BE2C (cell line): ENCODE measurements at regions not wholly inside any gene's neighbourhood (a gene's known extent, or its start where the extent isn't known, plus 50 kb on each side); places are given as distances from the start of the nearest gene placed in this dataset.

Experiments used
- DNase-seq: peaks from one replicate; pipeline ENCODE4 v3.0.0-alpha.2; 2020
- H3K27me3 ChIP-seq: fragments of 250-450 bp; sonication (Bioruptor Pico); 2 replicates; pipeline ENCODE4 v1.5.1; 2020; ENCODE audit warnings: mild to moderate bottlenecking
- H3K36me3 ChIP-seq: fragments of 250-450 bp; sonication (Bioruptor Pico); 2 replicates; pipeline ENCODE4 v1.5.1; 2020; ENCODE audit warnings: mild to moderate bottlenecking
- H3K4me1 ChIP-seq: fragments of 250-450 bp; sonication (Bioruptor Pico); 2 replicates; pipeline ENCODE4 v1.5.1; 2020
- H3K4me3 ChIP-seq: 2 replicates; pipeline ENCODE4 v1.5.1; 2011; ENCODE audit warnings: low read depth, low read length
- H3K9me3 ChIP-seq: fragments of 250-450 bp; sonication (Bioruptor Pico); 2 replicates; pipeline ENCODE4 v1.5.1; 2020
- CTCF ChIP-seq: IDR thresholded peaks from 2 replicates; pipeline ENCODE4 v1.5.1; 2012; ENCODE audit warnings: mild to moderate bottlenecking, low read depth, low read length

GRCh38 chr1:47519971-47520370 is 82.1 kb downstream of the FOXD2 start:
- no peaks in the 10 kb centered on the region for H3K9me3 ChIP-seq
- H3K36me3 ChIP-seq = no peaks in the 10 kb centered on the region
- TF ChIP-seq CTCF = no peak
- no peak overlapping the region for H3K4me3 ChIP-seq
- H3K27me3 ChIP-seq = no peaks in the 10 kb centered on the region
- H3K4me1 ChIP-seq = no peaks in the 10 kb centered on the region
- DNase-seq = no peak

GRCh38 chr1:47521034-47521881 is 83.4 kb downstream of the FOXD2 start:
- DNase-seq = no peak
- no peak for TF ChIP-seq CTCF
- H3K9me3 ChIP-seq = no peaks in the 10 kb centered on the region
- no peaks in the 10 kb centered on the region for H3K27me3 ChIP-seq
- H3K4me3 ChIP-seq = no peak overlapping the region
- H3K36me3 ChIP-seq = no peaks in the 10 kb centered on the region
- no peaks in the 10 kb centered on the region for H3K4me1 ChIP-seq

- Histone ChIP-seq H3K9me3 (no peaks in the 10 kb centered on the region), H3K4me1 (no peaks in the 10 kb centered on the region), H3K27me3 (no peaks in the 10 kb centered on the region), H3K4me3 (no peak overlapping the region), H3K36me3 (no peaks in the 10 kb centered on the region)
- no peak for DNase-seq
- no peak for TF ChIP-seq CTCF
Measured at GRCh38 chr1:47522935-47523834, 85.3 kb downstream of the FOXD2 start.

GRCh38 chr1:47523835-47524215 is 86.0 kb downstream of the FOXD2 start:
- Histone ChIP-seq H3K36me3 (no peaks in the 10 kb centered on the region), H3K9me3 (no peaks in the 10 kb centered on the region), H3K27me3 (no peaks in the 10 kb centered on the region), H3K4me3 (no peak overlapping the region), H3K4me1 (no peaks in the 10 kb centered on the region)
- DNase-seq = no peak
- no peak for TF ChIP-seq CTCF

- no peaks in the 10 kb centered on the region for H3K27me3 ChIP-seq
- no peaks in the 10 kb centered on the region for H3K4me1 ChIP-seq
- no peaks in the 10 kb centered on the region for H3K9me3 ChIP-seq
- no peak for TF ChIP-seq CTCF
- H3K4me3 ChIP-seq = no peak overlapping the region
- DNase-seq = no peak
- H3K36me3 ChIP-seq = no peaks in the 10 kb centered on the region
Measured at GRCh38 chr1:47524272-47524671, 86.4 kb downstream of the FOXD2 start.
